ENCODE measurements at regions not wholly inside any gene's neighbourhood (a gene's known extent, or its start where the extent isn't known, plus 50 kb on each side); places are given as distances from the start of the nearest gene placed in this dataset.

GRCh38 chr14:73783107-73783727 is 68.4 kb upstream of the PTGR2 start:
- Histone ChIP-seq H3K27me3 (replicated peaks; ENCODE audit: control insufficient read depth, insufficient read depth, low read length) (no peaks in the 10 kb centered on the region), H3K36me3 (ENCODE audit: control insufficient read depth, insufficient read depth, low read length) (no peaks in the 10 kb centered on the region; the same call in 1 of the 2 replicates), H3K9me3 (no peaks in the 10 kb centered on the region), H3K4me3 (ENCODE audit: low read depth, low read length) (no peak overlapping the region), H3K4me1 (peaks cover 40% of the 10 kb centered on the region)
- Mint-ChIP-seq H3K4me3 (ENCODE audit: unreplicated experiment) (peak overlapping the region; percentile 9), H3K27ac (ENCODE audit: unreplicated experiment) (peak overlapping the region; percentile 77), H3K9me3 (ENCODE audit: unreplicated experiment) (no peaks in the 10 kb centered on the region), H3K4me1 (ENCODE audit: low read depth, unreplicated experiment) (peaks cover 33% of the 10 kb centered on the region), H3K27me3 (ENCODE audit: insufficient read depth, unreplicated experiment) (no peaks in the 10 kb centered on the region), H3K36me3 (ENCODE audit: insufficient read depth, unreplicated experiment) (peaks cover 26% of the 10 kb centered on the region)
- TF ChIP-seq CTCF (IDR thresholded peaks at IDR 0.05; ENCODE audit: insufficient read depth in 1 of 2, low read depth in 1 of 2, low read length in 1 of 2, severe bottlenecking in 1 of 2, unreplicated experiment in 1 of 2), result no peak
- BruUV-seq (replicated peaks), result no TSS peak
- POLR2A ChIA-PET, result no interaction called here
- CTCF ChIA-PET, result interaction anchor here (1.6 kb wide), 1 partner anchor 54 kb away, joined by 7 read pairs; no protein-coding TSS in a partner anchor
- DNase-seq, result peak; percentile 52 to 71
- intact Hi-C loops (cut with micrococcal nuclease; ENCODE audit: unreplicated experiment), result loop anchor here (1.0 kb wide), 1 partner anchor 11 kb away; no protein-coding TSS in a partner anchor

- Mint-ChIP-seq H3K4me1 (ENCODE audit: low read depth, unreplicated experiment) (peaks cover 33% of the 10 kb centered on the region), H3K4me3 (ENCODE audit: unreplicated experiment) (no peak overlapping the region), H3K9me3 (ENCODE audit: unreplicated experiment) (no peaks in the 10 kb centered on the region), H3K36me3 (ENCODE audit: insufficient read depth, unreplicated experiment) (peaks cover 23% of the 10 kb centered on the region), H3K27ac (ENCODE audit: unreplicated experiment) (peak overlapping the region; percentile 77), H3K27me3 (ENCODE audit: insufficient read depth, unreplicated experiment) (no peaks in the 10 kb centered on the region)
- ChIA-PET CTCF (no interaction called here), POLR2A (no interaction called here)
- no peak for TF ChIP-seq CTCF (IDR thresholded peaks at IDR 0.05; ENCODE audit: insufficient read depth in 1 of 2, low read depth in 1 of 2, low read length in 1 of 2, severe bottlenecking in 1 of 2, unreplicated experiment in 1 of 2)
- no peak for DNase-seq
- Histone ChIP-seq H3K4me1 (peaks cover 34% of the 10 kb centered on the region), H3K27me3 (replicated peaks; ENCODE audit: control insufficient read depth, insufficient read depth, low read length) (no peaks in the 10 kb centered on the region), H3K9me3 (no peaks in the 10 kb centered on the region), H3K4me3 (ENCODE audit: low read depth, low read length) (no peak overlapping the region), H3K36me3 (ENCODE audit: control insufficient read depth, insufficient read depth, low read length) (no peaks in the 10 kb centered on the region; the same call in 1 of the 2 replicates)
- no TSS peak for BruUV-seq (replicated peaks)
- intact Hi-C loops (cut with micrococcal nuclease; ENCODE audit: unreplicated experiment), result loop anchor here (1.0 kb wide), 1 partner anchor 10 kb away; no protein-coding TSS in a partner anchor
These were observed 68.4 kb upstream of the PNMA1 start for GRCh38 chr14:73782623-73783022.

- Histone ChIP-seq H3K9me3 (no peaks in the 10 kb centered on the region), H3K27me3 (replicated peaks; ENCODE audit: control insufficient read depth, insufficient read depth, low read length) (no peaks in the 10 kb centered on the region), H3K36me3 (ENCODE audit: control insufficient read depth, insufficient read depth, low read length) (no peaks in the 10 kb centered on the region; the same call in 1 of the 2 replicates), H3K4me3 (ENCODE audit: low read depth, low read length) (no peak overlapping the region), H3K4me1 (peaks cover 33% of the 10 kb centered on the region)
- BruUV-seq (replicated peaks), result no TSS peak
- Mint-ChIP-seq H3K4me3 (ENCODE audit: unreplicated experiment) (no peak overlapping the region), H3K36me3 (ENCODE audit: insufficient read depth, unreplicated experiment) (peaks cover 14% of the 10 kb centered on the region), H3K27ac (ENCODE audit: unreplicated experiment) (no peak overlapping the region), H3K4me1 (ENCODE audit: low read depth, unreplicated experiment) (peaks cover 33% of the 10 kb centered on the region), H3K27me3 (ENCODE audit: insufficient read depth, unreplicated experiment) (no peaks in the 10 kb centered on the region), H3K9me3 (ENCODE audit: unreplicated experiment) (no peaks in the 10 kb centered on the region)
- no peak for TF ChIP-seq CTCF (IDR thresholded peaks at IDR 0.05; ENCODE audit: insufficient read depth in 1 of 2, low read depth in 1 of 2, low read length in 1 of 2, severe bottlenecking in 1 of 2, unreplicated experiment in 1 of 2)
- intact Hi-C loops (cut with micrococcal nuclease; ENCODE audit: unreplicated experiment), result no loop called here
- no peak for DNase-seq
- ChIA-PET POLR2A (no interaction called here), CTCF (no interaction called here)
These were observed 66.7 kb upstream of the PNMA1 start for GRCh38 chr14:73780896-73781295.

Measured in Caco-2 (cell line).